ENCODE measurements at regions not wholly inside any gene's neighbourhood (a gene's known extent, or its start where the extent isn't known, plus 50 kb on each side); places are given as distances from the start of the nearest gene placed in this dataset.

DNA sequence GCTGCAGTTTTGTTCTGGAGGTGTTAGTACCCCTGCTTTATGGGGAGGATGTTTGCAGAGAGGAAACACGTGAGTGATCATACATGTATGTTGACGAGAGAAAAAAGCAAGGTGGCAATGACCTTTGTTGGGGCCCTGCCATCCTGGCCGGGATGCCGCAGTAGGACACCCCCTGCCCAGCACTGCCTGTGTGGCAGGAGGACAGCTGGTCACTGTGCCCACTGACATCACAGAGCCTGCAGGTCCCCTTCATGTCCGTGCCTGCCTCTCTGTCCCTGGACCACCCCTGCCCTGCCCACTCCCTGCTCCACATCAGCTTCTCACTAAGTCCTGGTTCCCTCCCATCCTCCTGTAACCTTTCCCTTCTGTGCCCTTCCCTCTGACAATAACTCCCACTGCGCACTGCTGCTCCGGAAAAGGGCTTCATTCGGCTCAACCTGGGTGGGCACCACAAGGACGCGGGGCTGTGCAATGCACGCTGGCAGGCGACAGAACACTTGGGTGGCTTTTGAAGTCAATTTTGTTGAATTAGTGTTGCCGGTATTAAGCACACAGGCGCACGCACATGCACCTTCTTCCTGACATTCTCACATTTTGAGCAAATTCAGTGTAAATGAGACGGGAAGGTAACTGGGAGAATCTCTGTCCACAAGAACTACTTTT is 51.5 kb upstream of the TWIST2 start:
- no peak for DNase-seq

DNA sequence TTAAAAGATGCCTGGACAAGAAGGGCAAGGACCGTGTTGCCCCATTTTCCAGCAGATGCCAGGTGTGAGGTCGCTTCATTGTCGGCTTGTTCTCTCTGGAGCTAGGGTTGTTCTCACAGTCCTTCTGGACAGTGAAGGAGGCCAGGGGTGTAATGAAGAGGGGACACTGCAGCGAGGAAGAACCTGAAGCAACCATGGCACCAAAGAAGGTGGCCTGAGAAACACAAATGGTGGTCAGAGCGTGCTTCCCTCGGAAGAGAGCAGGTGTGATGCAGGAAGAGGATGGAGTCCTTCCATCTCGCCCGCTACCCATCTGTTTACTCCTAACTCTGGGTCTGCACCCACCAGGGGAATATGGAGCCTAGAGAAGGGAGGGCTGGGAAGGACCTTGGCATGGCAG is 50.3 kb upstream of the TWIST2 start:
- no peak for DNase-seq

Measured in DMS79 treated with DMSO at 0.1 percent for 48 hours (cell line).